ENCODE measurements at regions not wholly inside any gene's neighbourhood (a gene's known extent, or its start where the extent isn't known, plus 50 kb on each side); places are given as distances from the start of the nearest gene placed in this dataset.

GRCh38 chr14:101616202-101616601 is 54.9 kb downstream of the DIO3 start:
- Mint-ChIP-seq H3K27me3 (ENCODE audit: unreplicated experiment) (peaks cover 2% of the 10 kb centered on the region), H3K4me1 (ENCODE audit: unreplicated experiment) (no peaks in the 10 kb centered on the region), H3K4me3 (ENCODE audit: unreplicated experiment) (no peak overlapping the region), H3K27ac (ENCODE audit: unreplicated experiment) (no peak overlapping the region), H3K36me3 (ENCODE audit: low read depth, unreplicated experiment) (no peaks in the 10 kb centered on the region), H3K9me3 (ENCODE audit: unreplicated experiment) (no peaks in the 10 kb centered on the region)
- TF ChIP-seq CTCF (IDR thresholded peaks at IDR 0.05; ENCODE audit: unreplicated experiment): no peak
- DNase-seq (ENCODE audit: low spot score): no peak

GRCh38 chr14:101619484-101619883 is 58.2 kb downstream of the DIO3 start:
- Mint-ChIP-seq H3K27me3 (ENCODE audit: unreplicated experiment) (peaks cover 6% of the 10 kb centered on the region), H3K27ac (ENCODE audit: unreplicated experiment) (peak overlapping the region; percentile 59), H3K4me1 (ENCODE audit: unreplicated experiment) (peaks cover 21% of the 10 kb centered on the region), H3K36me3 (ENCODE audit: low read depth, unreplicated experiment) (no peaks in the 10 kb centered on the region), H3K4me3 (ENCODE audit: unreplicated experiment) (no peak overlapping the region), H3K9me3 (ENCODE audit: unreplicated experiment) (no peaks in the 10 kb centered on the region)
- TF ChIP-seq CTCF (IDR thresholded peaks at IDR 0.05; ENCODE audit: unreplicated experiment): no peak
- DNase-seq (ENCODE audit: low spot score): no peak

- Mint-ChIP-seq H3K36me3 (ENCODE audit: low read depth, unreplicated experiment) (no peaks in the 10 kb centered on the region), H3K4me3 (ENCODE audit: unreplicated experiment) (no peak overlapping the region), H3K27ac (ENCODE audit: unreplicated experiment) (no peak overlapping the region), H3K4me1 (ENCODE audit: unreplicated experiment) (peaks cover 21% of the 10 kb centered on the region), H3K27me3 (ENCODE audit: unreplicated experiment) (peaks cover 6% of the 10 kb centered on the region), H3K9me3 (ENCODE audit: unreplicated experiment) (no peaks in the 10 kb centered on the region)
- no peak for TF ChIP-seq CTCF (IDR thresholded peaks at IDR 0.05; ENCODE audit: unreplicated experiment)
- DNase-seq (ENCODE audit: low spot score): no peak
Measured at GRCh38 chr14:101620031-101620788, 58.9 kb downstream of the DIO3 start.

- no peak overlapping the region for H3K4me3 Mint-ChIP-seq (ENCODE audit: unreplicated experiment)
Measured at GRCh38 chr14:101620821-101621785, 59.8 kb downstream of the DIO3 start.

More at GRCh38 chr14:101620821-101621785, 59.8 kb downstream of the DIO3 start:
- Mint-ChIP-seq H3K27ac (ENCODE audit: unreplicated experiment) (no peak overlapping the region), H3K4me1 (ENCODE audit: unreplicated experiment) (peaks cover 25% of the 10 kb centered on the region), H3K9me3 (ENCODE audit: unreplicated experiment) (no peaks in the 10 kb centered on the region), H3K27me3 (ENCODE audit: unreplicated experiment) (peaks cover 11% of the 10 kb centered on the region), H3K36me3 (ENCODE audit: low read depth, unreplicated experiment) (no peaks in the 10 kb centered on the region)
- TF ChIP-seq CTCF (IDR thresholded peaks at IDR 0.05; ENCODE audit: unreplicated experiment): no peak
- DNase-seq (ENCODE audit: low spot score): no peak

Measured in endothelial cell (in vitro differentiated cells).